ENCODE measurements at regions not wholly inside any gene's neighbourhood (a gene's known extent, or its start where the extent isn't known, plus 50 kb on each side); places are given as distances from the start of the nearest gene placed in this dataset.

GRCh38 chr13:88162076-88162702, 491.0 kb downstream of the SLITRK5 start:
- Mint-ChIP-seq H3K27me3 (no peaks in the 10 kb centered on the region), H3K27ac (no peak overlapping the region), H3K9me3 (peaks cover 7% of the 10 kb centered on the region), H3K4me1 (no peaks in the 10 kb centered on the region), H3K4me3 (no peak overlapping the region), H3K36me3 (ENCODE audit: low read depth) (no peaks in the 10 kb centered on the region)
- ChIA-PET CTCF (no interaction called here), POLR2A (no interaction called here)
- no peak for DNase-seq

- peaks cover 4% of the 10 kb centered on the region for H3K9me3 Mint-ChIP-seq
- H3K4me1 Mint-ChIP-seq = no peaks in the 10 kb centered on the region
- POLR2A ChIA-PET = no interaction called here
- H3K27ac Mint-ChIP-seq = no peak overlapping the region
- no peaks in the 10 kb centered on the region for H3K27me3 Mint-ChIP-seq
- no peak for DNase-seq
- CTCF ChIA-PET = no interaction called here
- H3K4me3 Mint-ChIP-seq = no peak overlapping the region
- no peaks in the 10 kb centered on the region for H3K36me3 Mint-ChIP-seq (ENCODE audit: low read depth)
Measured at GRCh38 chr13:88176231-88176630, 505.1 kb downstream of the SLITRK5 start.

GRCh38 chr13:88183440-88183839, 512.3 kb downstream of the SLITRK5 start:
- DNase-seq = no peak
- Mint-ChIP-seq H3K27ac (no peak overlapping the region), H3K36me3 (ENCODE audit: low read depth) (no peaks in the 10 kb centered on the region), H3K4me1 (no peaks in the 10 kb centered on the region), H3K9me3 (peaks cover 7% of the 10 kb centered on the region), H3K4me3 (no peak overlapping the region), H3K27me3 (no peaks in the 10 kb centered on the region)
- ChIA-PET CTCF (no interaction called here), POLR2A (no interaction called here)

- Mint-ChIP-seq H3K36me3 (ENCODE audit: low read depth) (no peaks in the 10 kb centered on the region), H3K9me3 (peaks cover 5% of the 10 kb centered on the region), H3K27ac (no peak overlapping the region)
Measured at GRCh38 chr13:88188986-88189385, 517.8 kb downstream of the SLITRK5 start.

GRCh38 chr13:88189728-88190127, 518.6 kb downstream of the SLITRK5 start:
- no peaks in the 10 kb centered on the region for H3K27me3 Mint-ChIP-seq
- no peaks in the 10 kb centered on the region for H3K4me1 Mint-ChIP-seq
- no peaks in the 10 kb centered on the region for H3K36me3 Mint-ChIP-seq (ENCODE audit: low read depth)
- ChIA-PET POLR2A (no interaction called here), CTCF (no interaction called here)
- peaks cover 3% of the 10 kb centered on the region for H3K9me3 Mint-ChIP-seq
- H3K4me3 Mint-ChIP-seq = no peak overlapping the region
- no peak overlapping the region for H3K27ac Mint-ChIP-seq
- no peak for DNase-seq

More at GRCh38 chr13:88188986-88189385, 517.8 kb downstream of the SLITRK5 start:
- CTCF ChIA-PET = no interaction called here
- DNase-seq = no peak
- POLR2A ChIA-PET = no interaction called here
- no peaks in the 10 kb centered on the region for H3K27me3 Mint-ChIP-seq
- H3K4me3 Mint-ChIP-seq = no peak overlapping the region
- H3K4me1 Mint-ChIP-seq = no peaks in the 10 kb centered on the region

- H3K27me3 Mint-ChIP-seq = no peaks in the 10 kb centered on the region
- H3K36me3 Mint-ChIP-seq (ENCODE audit: low read depth) = no peaks in the 10 kb centered on the region
- peaks cover 3% of the 10 kb centered on the region for H3K9me3 Mint-ChIP-seq
- H3K4me3 Mint-ChIP-seq = no peak overlapping the region
- no peaks in the 10 kb centered on the region for H3K4me1 Mint-ChIP-seq
- CTCF ChIA-PET = no interaction called here
- POLR2A ChIA-PET = no interaction called here
- DNase-seq = no peak
- H3K27ac Mint-ChIP-seq = no peak overlapping the region
Measured at GRCh38 chr13:88196106-88196505, 524.9 kb downstream of the SLITRK5 start.

GRCh38 chr13:88217372-88217771, 546.2 kb downstream of the SLITRK5 start:
- Mint-ChIP-seq H3K36me3 (ENCODE audit: low read depth) (no peaks in the 10 kb centered on the region), H3K27ac (no peak overlapping the region), H3K27me3 (no peaks in the 10 kb centered on the region), H3K4me1 (no peaks in the 10 kb centered on the region), H3K4me3 (no peak overlapping the region), H3K9me3 (peaks cover 3% of the 10 kb centered on the region)
- POLR2A ChIA-PET = no interaction called here
- no peak for DNase-seq
- CTCF ChIA-PET = no interaction called here

GRCh38 chr13:88217883-88218282, 546.7 kb downstream of the SLITRK5 start:
- no peaks in the 10 kb centered on the region for H3K27me3 Mint-ChIP-seq
- ChIA-PET POLR2A (no interaction called here), CTCF (no interaction called here)
- no peak overlapping the region for H3K27ac Mint-ChIP-seq
- peaks cover 3% of the 10 kb centered on the region for H3K9me3 Mint-ChIP-seq
- H3K36me3 Mint-ChIP-seq (ENCODE audit: low read depth) = no peaks in the 10 kb centered on the region
- no peak overlapping the region for H3K4me3 Mint-ChIP-seq
- no peak for DNase-seq
- H3K4me1 Mint-ChIP-seq = no peaks in the 10 kb centered on the region

- no peak for DNase-seq
- Mint-ChIP-seq H3K9me3 (peaks cover 2% of the 10 kb centered on the region), H3K36me3 (ENCODE audit: low read depth) (no peaks in the 10 kb centered on the region), H3K4me3 (no peak overlapping the region), H3K27me3 (no peaks in the 10 kb centered on the region), H3K4me1 (no peaks in the 10 kb centered on the region), H3K27ac (no peak overlapping the region)
- CTCF ChIA-PET = no interaction called here
- POLR2A ChIA-PET = no interaction called here
Measured at GRCh38 chr13:88223958-88224357, 552.8 kb downstream of the SLITRK5 start.

GRCh38 chr13:88235441-88235840, 564.3 kb downstream of the SLITRK5 start:
- POLR2A ChIA-PET = no interaction called here
- CTCF ChIA-PET = no interaction called here

GRCh38 chr13:88246239-88246638, 575.1 kb downstream of the SLITRK5 start:
- POLR2A ChIA-PET = no interaction called here
- Mint-ChIP-seq H3K4me3 (no peak overlapping the region), H3K27ac (no peak overlapping the region)

More at GRCh38 chr13:88235441-88235840, 564.3 kb downstream of the SLITRK5 start:
- H3K27me3 Mint-ChIP-seq = no peaks in the 10 kb centered on the region
- H3K9me3 Mint-ChIP-seq = peaks cover 4% of the 10 kb centered on the region
- H3K27ac Mint-ChIP-seq = no peak overlapping the region
- no peak for DNase-seq
- no peaks in the 10 kb centered on the region for H3K4me1 Mint-ChIP-seq
- no peak overlapping the region for H3K4me3 Mint-ChIP-seq
- no peaks in the 10 kb centered on the region for H3K36me3 Mint-ChIP-seq (ENCODE audit: low read depth)

GRCh38 chr13:88248393-88248792, 577.2 kb downstream of the SLITRK5 start:
- Mint-ChIP-seq H3K9me3 (no peaks in the 10 kb centered on the region), H3K27me3 (no peaks in the 10 kb centered on the region), H3K4me3 (no peak overlapping the region), H3K36me3 (ENCODE audit: low read depth) (no peaks in the 10 kb centered on the region), H3K4me1 (no peaks in the 10 kb centered on the region), H3K27ac (no peak overlapping the region)
- no peak for DNase-seq
- POLR2A ChIA-PET = no interaction called here
- CTCF ChIA-PET = no interaction called here

More at GRCh38 chr13:88246239-88246638, 575.1 kb downstream of the SLITRK5 start:
- Mint-ChIP-seq H3K27me3 (no peaks in the 10 kb centered on the region), H3K36me3 (ENCODE audit: low read depth) (no peaks in the 10 kb centered on the region), H3K4me1 (no peaks in the 10 kb centered on the region), H3K9me3 (no peaks in the 10 kb centered on the region)
- CTCF ChIA-PET = no interaction called here
- DNase-seq = no peak

- no peak for DNase-seq
- ChIA-PET POLR2A (no interaction called here), CTCF (no interaction called here)
- H3K36me3 Mint-ChIP-seq (ENCODE audit: low read depth) = no peaks in the 10 kb centered on the region
- H3K4me1 Mint-ChIP-seq = no peaks in the 10 kb centered on the region
- no peak overlapping the region for H3K27ac Mint-ChIP-seq
- peaks cover 3% of the 10 kb centered on the region for H3K9me3 Mint-ChIP-seq
- no peaks in the 10 kb centered on the region for H3K27me3 Mint-ChIP-seq
- H3K4me3 Mint-ChIP-seq = no peak overlapping the region
Measured at GRCh38 chr13:88257706-88258105, 586.5 kb downstream of the SLITRK5 start.

- POLR2A ChIA-PET = no interaction called here
- Mint-ChIP-seq H3K4me1 (no peaks in the 10 kb centered on the region), H3K4me3 (no peak overlapping the region), H3K36me3 (ENCODE audit: low read depth) (no peaks in the 10 kb centered on the region), H3K27me3 (no peaks in the 10 kb centered on the region), H3K27ac (no peak overlapping the region), H3K9me3 (peaks cover 3% of the 10 kb centered on the region)
- no peak for DNase-seq
- CTCF ChIA-PET = no interaction called here
Measured at GRCh38 chr13:88263808-88264207, 592.6 kb downstream of the SLITRK5 start.

- Mint-ChIP-seq H3K4me3 (no peak overlapping the region), H3K4me1 (no peaks in the 10 kb centered on the region), H3K36me3 (ENCODE audit: low read depth) (no peaks in the 10 kb centered on the region), H3K27ac (no peak overlapping the region), H3K9me3 (peaks cover 18% of the 10 kb centered on the region), H3K27me3 (no peaks in the 10 kb centered on the region)
- ChIA-PET CTCF (no interaction called here), POLR2A (no interaction called here)
- no peak for DNase-seq
Measured at GRCh38 chr13:88281841-88282240, 610.7 kb downstream of the SLITRK5 start.

All from activated CD4-positive, alpha-beta memory T cell treated with anti-CD3 and anti-CD28 coated beads, Interleukin-2, amount 10 ng/mL, durations not matched to agents 7 days and 5 days (primary cell).